Transverse colon (tissue), 3 donors: ENCODE measurements at regions not wholly inside any gene's neighbourhood (a gene's known extent, or its start where the extent isn't known, plus 50 kb on each side); places are given as distances from the start of the nearest gene placed in this dataset.

Experiments
- CTCF ChIP-seq, 5 experiments: fragments of 200-600 bp in 3 of 5; fragments of 450-650 bp in 2 of 5; sonication (generic) in 3 of 5; IDR thresholded peaks; 1 replicate in 2 of 5; 2 replicates in 3 of 5; pipeline ENCODE4 v1.5.1; 2016 to 2017; ENCODE audit warnings: antibody characterized with exemption in 5 of 5, inconsistent platforms in 3 of 5, mild to moderate bottlenecking in 2 of 5, moderate library complexity in 1 of 5
- EP300 ChIP-seq: sonication (generic); formaldehyde crosslinking; IDR thresholded peaks from one replicate; pipeline ENCODE4 v1.6.1; 2017; ENCODE audit warnings: antibody characterized with exemption, low read depth
- POLR2A ChIP-seq: fragments of 450-650 bp; IDR thresholded peaks from one replicate; pipeline ENCODE4 v1.6.1; 2016; ENCODE audit warnings: antibody characterized with exemption, mild to moderate bottlenecking, moderate library complexity

GRCh38 chr2:128715360-128715759 is 396.7 kb upstream of the HS6ST1 start:
- TF ChIP-seq CTCF (IDR thresholded peaks at IDR 0.05) (no peak), POLR2A (no peak), EP300 (no peak)
